ENCODE measurements at regions not wholly inside any gene's neighbourhood (a gene's known extent, or its start where the extent isn't known, plus 50 kb on each side); places are given as distances from the start of the nearest gene placed in this dataset.

DNA sequence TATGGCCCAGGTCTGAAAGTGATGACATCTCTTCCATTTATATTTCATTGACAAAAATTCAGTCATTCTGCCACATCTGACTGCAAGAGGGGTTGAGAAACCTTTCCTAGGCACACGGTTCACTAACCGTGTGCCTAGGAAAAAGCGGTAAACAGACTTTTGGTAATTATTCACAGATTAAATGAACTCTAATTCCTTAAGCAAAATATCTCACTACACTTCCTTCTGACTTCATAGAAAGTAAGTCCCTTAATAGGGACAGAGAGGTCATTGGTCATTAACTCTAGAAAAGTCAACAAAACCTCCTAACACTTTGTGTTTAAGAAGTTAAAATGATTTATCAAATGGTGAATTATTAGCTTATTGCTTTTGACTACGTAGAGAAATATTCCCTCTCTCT is 205.1 kb downstream of the PDHA2 start:
- ATAC-seq (ENCODE audit: low read depth): no peak
- Histone ChIP-seq H4K20me1 (ENCODE audit: insufficient read depth, low read length) (no peaks in the 10 kb centered on the region), H4K5ac (ENCODE audit: low read depth, low read length) (no peak overlapping the region), H2AFZ (replicated peaks; ENCODE audit: low read length, poor library complexity) (no peak overlapping the region), H3K79me1 (ENCODE audit: low read depth in 1 of 2, low read length in 2 of 2) (no peaks in the 10 kb centered on the region), H2AK5ac (ENCODE audit: low read depth, low read length) (no peak overlapping the region), H2BK5ac (ENCODE audit: low read depth, low read length, poor library complexity, severe bottlenecking) (no peak overlapping the region), H3K4me3 (ENCODE audit: insufficient read depth, low read depth, low read length) (no peak overlapping the region), H3K27ac (ENCODE audit: insufficient read depth, low read length) (no peak overlapping the region), H4K8ac (ENCODE audit: low read depth in 2 of 2, low read length in 2 of 2) (no peak overlapping the region), H2BK20ac (ENCODE audit: low read depth, low read length) (no peak overlapping the region), H3K4me1 (ENCODE audit: control insufficient read depth, insufficient read depth, low read length) (no peaks in the 10 kb centered on the region), H2BK120ac (ENCODE audit: low read depth, low read length) (no peak overlapping the region), H3K9ac (ENCODE audit: low read depth, low read length) (no peak overlapping the region), H3K4ac (ENCODE audit: low read depth, low read length) (no peak overlapping the region), H3K4me2 (ENCODE audit: low read depth, low read length) (no peak overlapping the region), H3K36me3 (ENCODE audit: control insufficient read depth, insufficient read depth, low read length) (no peaks in the 10 kb centered on the region), H3K9me3 (ENCODE audit: control insufficient read depth, insufficient read depth, low read length) (no peaks in the 10 kb centered on the region; the same call in 1 of the 2 replicates), H4K91ac (ENCODE audit: insufficient read depth, low read depth, low read length) (no peak overlapping the region), H3K14ac (replicated peaks; ENCODE audit: low read depth, low read length) (no peak overlapping the region), H3K18ac (ENCODE audit: low read depth, low read length) (no peak overlapping the region), H3K9me1 (ENCODE audit: insufficient read depth, low read length) (no peaks in the 10 kb centered on the region), H2BK15ac (ENCODE audit: low read depth, low read length) (no peak overlapping the region), H3K27me3 (ENCODE audit: control insufficient read depth, insufficient read depth, low read length) (no peaks in the 10 kb centered on the region), H3K23ac (ENCODE audit: low read depth, low read length) (no peak overlapping the region), H2AK9ac (replicated peaks; ENCODE audit: low read depth, low read length, poor library complexity) (no peak overlapping the region), H3K56ac (ENCODE audit: extremely low read depth, insufficient read depth, low read length) (no peak overlapping the region)
- ChIA-PET POLR2A (ENCODE audit: unreplicated experiment) (no interaction called here), CTCF (no interaction called here)
- in situ Hi-C loops (cut with MboI; ENCODE audit: low sequenced_read_pairs): no loop called here
- intact Hi-C loops (cut with micrococcal nuclease): no loop called here
- no peak for DNase-seq
- dilution Hi-C loops (cut with HindIII; ENCODE audit: low sequenced_read_pairs, unreplicated experiment): no loop called here
- no CpG with 5 or more reads among the region's 4 CpGs for WGBS, 2 experiments (ENCODE audit: extremely low coverage in 2 of 2, insufficient read length in 1 of 2)
- no peak for TF ChIP-seq SMC3 (IDR thresholded peaks at IDR 0.05; ENCODE audit: low read depth, low read length)
- TF ChIP-seq, protein P1, sequence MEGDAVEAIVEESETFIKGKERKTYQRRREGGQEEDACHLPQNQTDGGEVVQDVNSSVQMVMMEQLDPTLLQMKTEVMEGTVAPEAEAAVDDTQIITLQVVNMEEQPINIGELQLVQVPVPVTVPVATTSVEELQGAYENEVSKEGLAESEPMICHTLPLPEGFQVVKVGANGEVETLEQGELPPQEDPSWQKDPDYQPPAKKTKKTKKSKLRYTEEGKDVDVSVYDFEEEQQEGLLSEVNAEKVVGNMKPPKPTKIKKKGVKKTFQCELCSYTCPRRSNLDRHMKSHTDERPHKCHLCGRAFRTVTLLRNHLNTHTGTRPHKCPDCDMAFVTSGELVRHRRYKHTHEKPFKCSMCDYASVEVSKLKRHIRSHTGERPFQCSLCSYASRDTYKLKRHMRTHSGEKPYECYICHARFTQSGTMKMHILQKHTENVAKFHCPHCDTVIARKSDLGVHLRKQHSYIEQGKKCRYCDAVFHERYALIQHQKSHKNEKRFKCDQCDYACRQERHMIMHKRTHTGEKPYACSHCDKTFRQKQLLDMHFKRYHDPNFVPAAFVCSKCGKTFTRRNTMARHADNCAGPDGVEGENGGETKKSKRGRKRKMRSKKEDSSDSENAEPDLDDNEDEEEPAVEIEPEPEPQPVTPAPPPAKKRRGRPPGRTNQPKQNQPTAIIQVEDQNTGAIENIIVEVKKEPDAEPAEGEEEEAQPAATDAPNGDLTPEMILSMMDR (conservative IDR thresholded peaks at IDR 0.05; ENCODE audit: low read depth, low read length): no peak
- TF ChIP-seq NFE2L2 (IDR thresholded peaks at IDR 0.05; ENCODE audit: low read depth, low read length): no peak
- TF ChIP-seq FOS (IDR thresholded peaks at IDR 0.05; ENCODE audit: low read depth, low read length): no peak
- TF ChIP-seq RAD21 (IDR thresholded peaks at IDR 0.05; ENCODE audit: low read length): no peak
- TF ChIP-seq, protein P2, sequence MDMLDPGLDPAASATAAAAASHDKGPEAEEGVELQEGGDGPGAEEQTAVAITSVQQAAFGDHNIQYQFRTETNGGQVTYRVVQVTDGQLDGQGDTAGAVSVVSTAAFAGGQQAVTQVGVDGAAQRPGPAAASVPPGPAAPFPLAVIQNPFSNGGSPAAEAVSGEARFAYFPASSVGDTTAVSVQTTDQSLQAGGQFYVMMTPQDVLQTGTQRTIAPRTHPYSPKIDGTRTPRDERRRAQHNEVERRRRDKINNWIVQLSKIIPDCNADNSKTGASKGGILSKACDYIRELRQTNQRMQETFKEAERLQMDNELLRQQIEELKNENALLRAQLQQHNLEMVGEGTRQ (IDR thresholded peaks at IDR 0.05; ENCODE audit: low read depth, low read length): no peak
- no peak for TF ChIP-seq MAZ (IDR thresholded peaks at IDR 0.05; ENCODE audit: borderline replicate concordance, low read depth, low read length)
- no peak for TF ChIP-seq RCOR1 (IDR thresholded peaks at IDR 0.05; ENCODE audit: insufficient replicate concordance, low read length)
- TF ChIP-seq CHD1 (IDR thresholded peaks at IDR 0.05; ENCODE audit: low read depth, low read length): no peak
- no TSS peak for BruUV-seq (replicated peaks)
